HEK293 (cell line): ENCODE measurements at regions not wholly inside any gene's neighbourhood (a gene's known extent, or its start where the extent isn't known, plus 50 kb on each side); places are given as distances from the start of the nearest gene placed in this dataset.

Source experiments
- YY1 ChIP-seq: fragments of 450-650 bp; formaldehyde crosslinking; IDR thresholded peaks from 2 replicates; pipeline ENCODE4 v1.5.1; 2018; ENCODE audit warnings: missing biosample characterization, missing genetic modification characterization
- ZBTB8A ChIP-seq: fragments of 450-650 bp; formaldehyde crosslinking; IDR thresholded peaks from 2 replicates; pipeline ENCODE4 v1.5.1; 2016; ENCODE audit warnings: missing biosample characterization, missing genetic modification characterization
- ZNF211 ChIP-seq: fragments of 450-650 bp; formaldehyde crosslinking; IDR thresholded peaks from 2 replicates; pipeline ENCODE4 v1.5.1; 2016; ENCODE audit warnings: low read depth, missing biosample characterization, missing genetic modification characterization
- ZNF394 ChIP-seq: fragments of 450-650 bp; formaldehyde crosslinking; IDR thresholded peaks from 2 replicates; pipeline ENCODE4 v1.5.1; 2016; ENCODE audit warnings: missing biosample characterization, missing genetic modification characterization, mild to moderate bottlenecking, moderate library complexity, borderline replicate concordance
- ZNF747 ChIP-seq: fragments of 450-650 bp; formaldehyde crosslinking; IDR thresholded peaks from 2 replicates; pipeline ENCODE4 v1.5.1; 2016; ENCODE audit warnings: missing biosample characterization, missing genetic modification characterization
- TF ChIP-seq, protein P1 (sequence below): fragments of 450-650 bp; formaldehyde crosslinking; IDR thresholded peaks from 2 replicates; pipeline ENCODE4 v1.5.1; 2016; ENCODE audit warnings: missing biosample characterization, missing genetic modification characterization

DNA sequence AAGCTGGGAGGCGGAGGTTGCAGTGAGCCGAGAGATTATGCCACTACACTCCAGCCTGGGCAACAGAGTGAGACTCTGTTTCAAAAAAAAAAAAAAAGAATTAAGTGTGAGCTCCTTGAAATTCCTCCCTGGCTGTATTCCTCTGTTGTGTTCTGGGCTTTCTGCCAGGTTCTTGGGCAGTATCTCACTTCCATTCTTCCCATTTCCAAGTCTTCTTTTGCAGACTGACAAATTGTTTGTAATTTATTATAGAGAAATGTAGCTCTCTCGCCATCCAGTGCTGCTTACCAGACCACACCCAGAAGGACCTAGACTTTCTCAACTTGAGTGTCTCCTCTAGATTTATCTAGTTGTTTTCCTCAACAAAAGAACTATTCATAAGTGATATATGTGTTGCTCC, 105.0 kb upstream of the ADGRL2 start:
- TF ChIP-seq ZNF394 (no peak), ZNF211 (tag by site-specific recombination) (no peak), ZNF747 (tag by site-specific recombination) (no peak), YY1 (tag by site-specific recombination) (no peak), ZBTB8A (tag by site-specific recombination) (no peak)
- TF ChIP-seq, protein P1, sequence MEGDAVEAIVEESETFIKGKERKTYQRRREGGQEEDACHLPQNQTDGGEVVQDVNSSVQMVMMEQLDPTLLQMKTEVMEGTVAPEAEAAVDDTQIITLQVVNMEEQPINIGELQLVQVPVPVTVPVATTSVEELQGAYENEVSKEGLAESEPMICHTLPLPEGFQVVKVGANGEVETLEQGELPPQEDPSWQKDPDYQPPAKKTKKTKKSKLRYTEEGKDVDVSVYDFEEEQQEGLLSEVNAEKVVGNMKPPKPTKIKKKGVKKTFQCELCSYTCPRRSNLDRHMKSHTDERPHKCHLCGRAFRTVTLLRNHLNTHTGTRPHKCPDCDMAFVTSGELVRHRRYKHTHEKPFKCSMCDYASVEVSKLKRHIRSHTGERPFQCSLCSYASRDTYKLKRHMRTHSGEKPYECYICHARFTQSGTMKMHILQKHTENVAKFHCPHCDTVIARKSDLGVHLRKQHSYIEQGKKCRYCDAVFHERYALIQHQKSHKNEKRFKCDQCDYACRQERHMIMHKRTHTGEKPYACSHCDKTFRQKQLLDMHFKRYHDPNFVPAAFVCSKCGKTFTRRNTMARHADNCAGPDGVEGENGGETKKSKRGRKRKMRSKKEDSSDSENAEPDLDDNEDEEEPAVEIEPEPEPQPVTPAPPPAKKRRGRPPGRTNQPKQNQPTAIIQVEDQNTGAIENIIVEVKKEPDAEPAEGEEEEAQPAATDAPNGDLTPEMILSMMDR: no peak
